GM21515 (cell line): ENCODE measurements at regions not wholly inside any gene's neighbourhood (a gene's known extent, or its start where the extent isn't known, plus 50 kb on each side); places are given as distances from the start of the nearest gene placed in this dataset.
A peak's percentile ranks its signal among the peaks of the same experiment; 100 is the strongest.
"Not testable (repeated sequence)": the region's sequence is repeated elsewhere in the genome, so short reads cannot be mapped to it uniquely, and the experiment has no call there.

ENCODE experiments used
- ATAC-seq: cut with Tn5 transposase; IDR thresholded peaks from one replicate; pipeline ENCODE4 v1.9.1; 2021; ENCODE audit not compliant: unreplicated experiment

DNA sequence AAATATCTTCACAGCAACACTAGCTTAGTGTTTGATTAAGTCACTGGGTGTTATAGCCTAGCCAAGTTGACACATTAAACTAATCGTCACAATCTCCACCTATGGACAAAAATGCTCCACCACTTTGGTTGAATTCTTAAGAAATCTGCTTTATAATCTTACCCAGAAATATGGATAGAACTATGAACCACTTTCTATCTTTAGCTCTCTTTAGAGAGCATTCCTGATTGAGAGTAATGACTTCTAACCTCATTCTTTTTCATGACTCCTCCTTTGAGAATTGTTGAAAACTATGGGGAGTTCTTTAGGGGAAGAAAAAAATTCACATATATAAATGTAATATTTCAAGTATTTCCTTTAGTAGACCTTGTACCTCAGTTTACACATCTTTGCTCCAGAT is 1282.2 kb upstream of the ZEB2 start:
- no peak for ATAC-seq

DNA sequence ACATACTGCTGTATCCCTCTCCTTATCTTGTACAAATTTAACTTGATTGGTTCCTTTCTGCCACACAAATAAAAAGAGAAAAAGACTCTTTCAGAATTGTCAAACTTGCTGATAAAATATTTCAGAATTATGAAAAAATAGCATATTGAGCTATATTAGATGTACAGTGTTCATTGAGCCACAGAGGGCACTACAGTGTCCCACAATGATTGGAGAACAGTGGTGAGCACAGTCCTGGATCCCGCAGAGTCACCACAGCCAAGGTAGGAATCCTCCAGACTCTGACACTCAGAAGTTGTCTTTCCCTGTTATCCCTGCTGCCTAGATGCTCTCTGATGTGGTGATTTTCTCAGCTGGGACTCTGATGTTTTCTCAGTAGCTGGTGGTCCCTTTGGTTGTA is 1281.3 kb upstream of the ZEB2 start:
- ATAC-seq, result no peak

DNA sequence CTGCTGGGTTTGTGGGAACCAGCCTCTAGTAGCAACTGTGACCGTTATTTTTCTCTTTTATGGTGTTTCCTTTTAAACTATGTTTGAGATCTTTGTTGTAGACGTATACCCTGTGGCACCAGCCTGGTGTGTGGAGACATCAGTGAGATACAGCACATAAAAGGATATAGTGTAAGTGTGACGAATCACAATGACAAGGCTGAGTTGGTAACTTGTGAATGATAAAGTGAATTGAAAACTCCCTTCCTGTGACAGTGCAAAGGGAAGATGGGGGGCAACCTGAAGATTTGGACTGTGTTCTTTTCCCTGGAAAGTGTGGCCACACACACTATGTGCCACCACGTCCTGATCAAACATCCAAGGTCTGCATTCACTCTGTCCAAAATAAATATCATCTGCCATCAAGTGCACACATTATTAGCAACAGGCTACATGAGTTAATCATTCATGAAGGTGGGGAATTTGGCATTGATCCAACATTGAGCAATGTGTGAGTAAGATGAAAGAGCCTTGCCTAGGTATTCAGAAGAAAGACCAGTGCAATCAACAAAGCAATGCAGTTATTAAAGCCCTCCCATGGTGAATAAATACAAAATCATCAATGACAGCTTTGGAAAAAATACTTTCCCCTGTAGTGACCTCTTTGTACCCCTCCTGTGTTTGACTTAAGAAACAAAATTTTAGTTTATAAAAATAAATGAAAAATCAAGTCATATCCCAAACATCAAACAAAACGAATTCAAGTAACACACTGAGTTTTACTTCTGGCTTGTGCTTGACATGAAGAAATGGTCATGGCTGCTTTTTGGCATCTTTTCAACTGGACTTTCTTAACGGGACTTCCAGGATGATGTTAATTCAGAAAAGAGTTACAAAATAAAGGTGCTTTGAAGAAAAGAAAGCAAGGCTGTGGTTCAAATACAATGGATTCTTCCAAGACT is 1280.5 kb upstream of the ZEB2 start:
- no peak for ATAC-seq

- no peak for ATAC-seq
Observed at GRCh38 chr2:145799595-145800108, 1279.7 kb upstream of the ZEB2 start.

GRCh38 chr2:145798419-145798818 is 1278.5 kb upstream of the ZEB2 start:
- no peak for ATAC-seq

DNA sequence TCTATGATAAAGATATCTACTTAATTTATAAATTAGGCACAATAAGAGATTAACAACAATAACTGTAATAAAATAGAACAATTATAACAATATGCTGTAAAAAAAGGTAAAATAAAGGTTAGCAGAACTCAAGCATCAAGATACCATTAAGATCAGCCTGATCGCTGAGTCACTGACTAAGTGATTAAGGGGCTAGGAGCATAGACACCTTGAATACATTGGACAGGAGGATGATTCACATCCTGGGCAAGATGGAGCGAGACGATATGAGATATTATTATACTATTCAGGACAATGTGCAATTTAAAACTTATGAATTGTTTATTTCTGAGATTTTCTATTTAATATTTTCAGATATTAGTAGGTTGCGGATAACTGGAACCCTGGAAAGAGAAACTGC is 1277.8 kb upstream of the ZEB2 start:
- ATAC-seq, result no peak

DNA sequence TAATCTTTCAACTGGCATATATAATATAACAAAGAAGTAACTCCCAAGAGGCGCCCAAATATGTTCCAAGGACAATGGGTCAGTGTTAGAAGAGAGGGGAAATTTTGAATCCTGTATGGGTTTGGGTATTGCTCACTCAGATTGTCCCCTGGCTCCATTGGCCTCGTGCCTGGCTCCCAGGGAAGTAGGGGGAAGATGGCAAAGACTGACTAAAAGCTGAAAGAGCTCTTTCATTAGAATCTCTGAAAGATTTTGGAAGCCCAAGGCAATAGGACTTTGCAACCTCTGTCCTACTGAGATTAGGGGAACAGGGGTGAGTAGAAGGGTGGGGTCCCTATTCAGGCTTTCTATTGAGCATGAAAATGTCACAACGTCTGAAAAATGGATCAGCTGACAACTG is 1272.8 kb upstream of the ZEB2 start:
- no peak for ATAC-seq

- no peak for ATAC-seq
Observed at GRCh38 chr2:145789636-145790035, 1269.7 kb upstream of the ZEB2 start.

- not testable (repeated sequence) for ATAC-seq
Observed at GRCh38 chr2:145787597-145788361, 1267.9 kb upstream of the ZEB2 start.

DNA sequence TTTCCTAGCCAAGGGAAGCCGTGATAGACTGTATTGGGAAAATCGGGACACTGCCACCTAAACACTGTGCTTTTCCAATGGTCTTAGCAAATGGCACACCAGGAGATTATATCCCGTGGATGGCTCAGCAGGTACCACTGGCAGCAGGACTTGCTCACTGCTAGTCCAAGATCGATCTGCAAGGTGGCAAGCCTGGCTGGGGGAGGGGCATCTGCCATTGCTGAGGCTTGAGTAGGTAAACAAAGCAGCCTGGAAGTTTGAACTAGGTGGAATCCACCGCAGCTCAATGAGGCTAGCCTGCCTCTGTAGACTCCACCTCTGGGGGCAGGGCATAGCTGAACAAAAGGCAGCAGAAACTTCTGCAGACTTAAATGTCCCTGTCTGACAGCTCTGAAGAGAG is 1262.7 kb upstream of the ZEB2 start:
- not testable (repeated sequence) for ATAC-seq

GRCh38 chr2:145777914-145778313 is 1258.0 kb upstream of the ZEB2 start:
- no peak for ATAC-seq

- no peak for ATAC-seq
Observed at GRCh38 chr2:145777297-145777696, 1257.4 kb upstream of the ZEB2 start.

DNA sequence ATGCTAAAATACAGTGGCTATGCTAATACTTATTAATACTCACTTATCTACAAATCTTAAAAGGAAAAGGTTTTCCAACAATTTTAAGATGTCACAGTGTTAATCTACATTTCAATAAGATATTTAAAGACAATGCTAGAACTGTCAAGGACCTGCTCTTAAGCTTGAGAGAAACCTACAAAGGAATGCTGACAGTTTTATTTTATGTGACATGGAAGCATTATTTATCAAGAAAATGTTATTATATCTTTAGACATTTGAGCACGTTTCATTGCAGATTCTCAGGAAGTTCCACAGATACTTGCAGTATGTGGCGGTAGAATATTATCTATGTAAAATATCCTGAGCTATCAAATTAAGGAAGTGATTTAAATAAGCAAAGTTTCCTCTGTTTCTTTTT is 1255.7 kb upstream of the ZEB2 start:
- ATAC-seq, result no peak

DNA sequence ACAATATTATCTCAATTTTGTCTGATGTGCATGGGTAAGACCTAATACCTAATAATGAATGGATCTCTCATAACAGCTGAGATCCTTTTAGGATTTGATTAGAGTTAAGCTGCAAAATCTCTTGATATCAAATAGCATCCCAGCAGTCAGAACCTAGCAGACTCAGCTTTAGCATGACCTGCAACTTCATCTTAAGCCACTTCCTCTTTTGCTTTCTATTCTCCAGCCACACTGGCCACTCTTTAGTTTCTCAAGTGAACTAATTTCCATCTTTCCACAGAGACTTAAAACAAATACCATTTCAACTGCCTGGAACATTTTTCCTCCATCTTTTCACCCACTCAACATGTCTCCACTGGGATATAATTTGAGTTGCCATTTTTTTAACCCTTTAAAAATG is 1251.6 kb upstream of the ZEB2 start:
- peak; percentile 87 for ATAC-seq

- no peak for ATAC-seq
Observed at GRCh38 chr2:145769011-145769716, 1249.2 kb upstream of the ZEB2 start.

DNA sequence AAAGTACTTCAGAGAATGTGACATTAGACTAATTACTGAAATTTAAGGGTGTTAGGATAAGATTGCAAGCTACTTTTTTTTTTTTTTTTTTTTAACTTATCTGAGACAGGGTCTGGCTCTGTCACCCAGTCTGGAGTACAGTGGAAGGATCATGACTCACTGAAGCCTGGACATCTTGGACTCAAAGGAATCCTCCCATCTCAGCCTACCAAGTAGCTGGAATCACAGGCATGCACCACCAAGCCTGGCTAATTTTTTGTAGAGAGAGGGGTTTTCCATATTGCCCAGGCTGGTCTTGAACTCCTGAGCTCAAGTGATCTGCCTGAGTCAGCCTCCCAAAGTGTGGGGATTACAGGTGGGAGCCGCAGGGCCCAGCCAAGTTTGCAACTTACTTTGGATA is 1246.0 kb upstream of the ZEB2 start:
- no peak for ATAC-seq

- ATAC-seq, result no peak
Observed at GRCh38 chr2:145764631-145765030, 1244.7 kb upstream of the ZEB2 start.

- no peak for ATAC-seq
Observed at GRCh38 chr2:145760781-145761649, 1241.1 kb upstream of the ZEB2 start.

- ATAC-seq, result no peak
Observed at GRCh38 chr2:145759228-145759915, 1239.5 kb upstream of the ZEB2 start.
